ENCODE measurements at regions not wholly inside any gene's neighbourhood (a gene's known extent, or its start where the extent isn't known, plus 50 kb on each side); places are given as distances from the start of the nearest gene placed in this dataset.

- TF ChIP-seq CTCF (IDR thresholded peaks at IDR 0.05; ENCODE audit: low read depth, low read length, poor library complexity, severe bottlenecking) (no peak), EZH2phosphoT487 (IDR thresholded peaks at IDR 0.05; ENCODE audit: borderline replicate concordance, low read length) (no peak)
Measured at GRCh38 chr6:15026832-15027231, 219.0 kb upstream of the JARID2 start.
